Lung microvascular endothelial cell (primary cell): ENCODE measurements at regions not wholly inside any gene's neighbourhood (a gene's known extent, or its start where the extent isn't known, plus 50 kb on each side); places are given as distances from the start of the nearest gene placed in this dataset.

ENCODE experiments used
- DNase-seq, 2 donors: peaks; one replicate each; pipeline versions ENCODE4 v3.0.0 to v3.0.0-alpha.2; 2010; ENCODE audit warnings: low read depth in 2 of 2

DNA sequence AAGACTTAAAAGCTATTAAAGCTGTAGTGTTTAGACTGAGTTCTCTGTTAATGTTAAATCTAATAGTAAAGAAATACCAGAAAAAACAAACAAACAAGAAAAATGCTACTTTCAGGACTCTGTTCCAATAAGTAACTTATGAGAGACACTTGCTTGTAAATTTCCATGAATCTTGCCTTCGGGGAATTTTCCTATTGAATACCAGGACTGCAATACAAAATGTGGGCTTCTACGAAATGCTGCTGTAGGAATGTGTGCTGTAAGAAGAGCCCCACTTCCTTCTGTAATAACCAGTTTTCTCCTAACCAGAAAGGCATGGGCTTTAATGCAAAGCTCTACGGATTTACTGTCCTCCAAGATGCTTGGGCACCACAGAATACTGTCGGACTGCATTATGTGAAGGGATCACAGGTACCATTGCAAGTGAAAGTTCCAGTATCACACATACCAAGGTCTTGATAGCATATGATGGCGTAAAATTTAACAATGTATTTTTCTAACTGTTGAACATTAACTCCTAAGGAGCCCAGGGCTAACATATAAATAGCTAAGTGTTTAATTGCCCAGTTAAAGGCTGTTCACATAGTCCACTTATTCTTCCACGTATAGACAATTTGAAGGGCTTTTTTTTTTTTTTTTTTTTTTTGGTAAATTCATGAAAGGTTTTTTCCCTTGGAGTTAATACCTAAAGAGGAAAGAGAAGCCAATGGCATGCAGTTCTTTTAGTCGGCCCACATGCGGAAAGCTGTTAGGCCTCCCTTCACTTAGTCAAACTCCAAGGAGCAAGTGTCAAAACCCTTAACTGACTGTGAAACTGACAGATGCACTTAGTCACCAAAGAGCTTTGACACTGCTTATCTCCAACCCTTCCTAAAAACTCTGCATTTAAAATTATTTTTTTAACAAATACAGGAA is 564.0 kb upstream of the POU3F3 start:
- no peak for DNase-seq

DNA sequence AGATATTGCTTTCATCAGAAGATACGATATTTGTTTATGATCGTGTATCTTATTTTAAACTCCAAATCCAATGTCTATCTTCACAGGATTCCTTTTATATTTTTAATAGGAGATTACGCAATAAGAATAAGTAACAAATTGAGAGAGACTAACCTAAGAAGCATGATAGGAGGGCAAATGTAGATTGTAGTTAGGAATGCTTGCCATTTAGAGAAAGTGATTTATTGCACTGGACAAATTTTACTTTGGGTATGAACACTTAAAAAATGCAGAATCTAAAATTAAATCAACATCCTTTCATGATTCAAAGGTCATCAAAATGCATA is 563.4 kb upstream of the POU3F3 start:
- DNase-seq, result no peak

DNA sequence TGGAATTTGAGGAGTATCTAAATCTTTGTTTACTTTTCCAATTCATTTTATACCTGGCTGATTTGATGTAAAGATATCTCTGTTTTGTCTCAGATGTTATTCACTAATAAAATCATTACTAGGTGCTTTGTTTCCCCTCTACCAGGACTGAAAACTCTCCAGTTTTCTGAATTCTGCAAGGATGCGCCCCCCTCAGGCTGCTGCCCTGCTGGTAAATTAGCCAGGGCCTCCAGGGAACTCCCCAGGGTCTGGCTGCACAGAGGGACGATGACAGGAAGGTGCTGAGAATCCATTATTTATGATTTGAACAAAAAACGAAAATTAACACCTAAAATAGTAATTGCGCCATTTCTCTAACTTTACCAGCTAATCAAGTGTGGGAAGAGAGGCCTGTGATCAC is 541.2 kb upstream of the POU3F3 start:
- no peak for DNase-seq

DNA sequence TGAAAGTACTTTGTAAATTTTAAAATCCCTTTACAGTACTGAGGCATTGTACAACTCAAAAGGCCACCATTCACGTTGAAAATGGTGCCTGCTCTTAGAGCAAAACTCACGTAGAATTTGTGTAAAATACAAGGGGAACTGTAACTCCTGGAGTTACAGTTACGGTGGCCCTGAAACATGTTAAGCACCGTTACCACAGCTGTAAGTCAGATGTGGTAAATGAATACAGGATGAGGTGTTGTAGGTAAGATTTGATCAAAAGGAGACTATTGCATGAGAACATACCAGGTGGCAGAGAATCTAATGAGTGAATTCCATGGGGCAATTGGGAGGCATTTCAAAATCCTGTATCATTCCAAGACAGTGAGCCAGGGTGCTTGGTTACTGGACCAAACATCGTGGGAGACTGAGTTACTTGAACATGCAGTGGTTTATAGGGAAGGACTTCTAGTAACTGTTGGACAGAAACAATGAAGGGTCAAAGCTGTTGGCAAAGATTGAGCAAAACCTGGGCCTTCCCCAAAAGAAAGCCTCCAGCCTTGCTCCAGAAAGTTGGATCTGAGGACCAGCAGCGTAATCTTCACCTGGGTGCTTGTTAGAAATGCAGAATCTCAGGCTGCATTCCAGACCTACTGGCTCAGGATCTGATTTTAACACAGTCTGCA is 535.8 kb upstream of the POU3F3 start:
- no peak for DNase-seq

DNA sequence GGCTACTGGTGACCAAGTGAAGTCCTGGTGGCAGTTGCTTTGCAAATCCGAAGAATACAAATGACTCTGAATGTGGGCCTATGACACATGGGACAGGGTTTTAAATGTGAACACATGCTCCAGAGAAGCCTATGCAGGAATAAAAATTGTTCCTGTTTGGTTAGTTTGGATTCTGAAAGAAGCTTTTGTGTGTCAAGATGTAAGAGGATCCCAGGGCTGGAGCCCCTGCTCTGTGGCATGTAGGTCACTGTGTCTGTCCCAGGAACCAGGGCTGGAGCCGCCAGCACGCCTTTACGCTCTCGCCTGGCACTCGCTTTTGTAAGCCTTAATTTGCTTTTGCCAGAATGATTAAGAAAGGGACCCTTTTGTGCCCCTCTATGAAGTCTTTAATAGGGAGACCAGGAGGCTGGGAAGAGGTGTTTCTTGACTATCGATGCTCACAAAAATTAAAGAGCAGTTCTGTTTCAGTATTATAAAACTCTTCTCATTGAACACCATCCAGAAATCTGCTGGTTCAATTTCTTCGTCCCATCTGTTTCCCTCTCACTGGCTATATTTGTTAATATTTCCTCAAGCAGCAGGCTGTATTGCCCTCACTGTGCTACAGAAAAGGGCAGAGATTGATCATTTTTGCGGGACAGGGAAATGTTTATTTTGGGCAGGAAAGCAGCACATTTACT is 532.7 kb upstream of the POU3F3 start:
- no peak for DNase-seq

GRCh38 chr2:104321796-104322349 is 532.0 kb upstream of the POU3F3 start:
- no peak for DNase-seq

- DNase-seq, result no peak
Measured at GRCh38 chr2:104332731-104333130, 521.2 kb upstream of the POU3F3 start.

GRCh38 chr2:104337869-104338268 is 516.0 kb upstream of the POU3F3 start:
- DNase-seq, result no peak

DNA sequence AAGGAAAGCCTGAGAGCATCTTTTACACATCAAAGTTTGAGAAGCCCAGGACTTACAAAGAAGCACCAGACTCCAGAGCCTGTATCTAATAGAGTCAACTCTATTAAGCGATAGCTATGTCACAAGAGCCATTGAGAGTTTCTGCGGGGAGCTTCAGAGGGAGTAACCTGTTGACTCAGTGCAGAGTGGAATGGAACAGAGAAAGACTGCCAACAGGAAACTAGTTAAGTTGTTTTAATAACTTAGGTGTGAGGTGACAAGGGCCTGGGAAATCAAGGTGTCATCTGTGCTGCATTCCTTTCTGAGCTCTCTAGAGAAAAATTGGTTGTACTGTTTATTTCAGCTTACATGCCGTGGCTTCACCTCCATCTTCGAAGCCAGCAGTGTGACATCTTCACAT is 513.8 kb upstream of the POU3F3 start:
- no peak for DNase-seq

GRCh38 chr2:104340879-104341828 is 512.8 kb upstream of the POU3F3 start:
- DNase-seq, result no peak

DNA sequence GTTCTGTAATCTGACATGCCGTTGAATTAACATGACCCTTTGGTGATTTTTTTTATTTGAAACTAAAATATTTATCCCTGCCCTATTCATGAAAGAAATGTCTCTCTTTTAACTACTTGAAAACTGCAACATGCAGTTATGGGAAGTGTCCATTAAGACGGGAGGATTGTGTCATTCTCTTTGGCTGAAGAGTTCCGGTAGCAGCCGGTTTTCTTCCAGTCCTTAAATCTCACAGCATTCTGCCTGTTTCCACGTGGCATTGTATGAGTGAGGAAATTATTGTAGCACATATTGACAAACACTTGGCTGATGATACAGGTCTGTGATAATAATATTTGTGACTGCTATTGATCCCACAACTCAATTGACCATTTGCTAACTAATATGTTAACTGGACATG is 509.6 kb upstream of the POU3F3 start:
- no peak for DNase-seq

GRCh38 chr2:104344985-104345384 is 508.9 kb upstream of the POU3F3 start:
- no peak for DNase-seq

GRCh38 chr2:104358122-104358521 is 495.8 kb upstream of the POU3F3 start:
- DNase-seq, result no peak

- DNase-seq, result no peak
Measured at GRCh38 chr2:104361414-104361813, 492.5 kb upstream of the POU3F3 start.

- no peak for DNase-seq
Measured at GRCh38 chr2:104368089-104368488, 485.8 kb upstream of the POU3F3 start.

DNA sequence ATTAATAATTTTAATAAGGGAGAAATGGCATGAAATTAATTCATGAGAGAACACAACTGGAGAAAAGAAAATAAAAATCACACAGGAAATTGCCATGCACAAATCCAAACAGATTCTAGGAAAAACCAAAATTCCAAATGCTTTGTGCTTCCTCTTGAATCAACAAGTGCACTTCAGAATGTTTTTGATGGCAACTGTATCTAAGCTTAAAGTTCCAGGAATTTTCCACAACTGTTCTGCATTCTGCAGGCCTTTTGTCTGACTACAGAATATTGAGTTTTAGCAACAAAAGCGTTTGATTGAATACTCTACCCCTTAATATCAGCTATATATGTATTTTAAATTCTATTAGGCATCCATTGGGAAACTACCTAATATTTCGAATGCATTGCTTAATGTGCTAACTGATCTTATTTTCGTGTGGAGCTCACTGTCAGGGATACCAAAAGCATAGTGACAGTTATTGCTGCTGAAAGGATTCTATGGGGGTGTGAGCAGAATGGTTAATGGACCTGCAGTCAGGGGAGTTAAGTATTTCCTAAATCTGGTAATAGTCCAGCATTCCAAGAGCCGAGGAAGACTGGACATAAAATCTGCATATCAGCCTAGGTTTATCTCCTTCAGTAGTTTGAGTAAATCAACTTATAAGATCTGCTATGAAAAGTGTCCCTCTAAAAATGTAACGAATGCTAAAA is 482.7 kb upstream of the POU3F3 start:
- no peak for DNase-seq

DNA sequence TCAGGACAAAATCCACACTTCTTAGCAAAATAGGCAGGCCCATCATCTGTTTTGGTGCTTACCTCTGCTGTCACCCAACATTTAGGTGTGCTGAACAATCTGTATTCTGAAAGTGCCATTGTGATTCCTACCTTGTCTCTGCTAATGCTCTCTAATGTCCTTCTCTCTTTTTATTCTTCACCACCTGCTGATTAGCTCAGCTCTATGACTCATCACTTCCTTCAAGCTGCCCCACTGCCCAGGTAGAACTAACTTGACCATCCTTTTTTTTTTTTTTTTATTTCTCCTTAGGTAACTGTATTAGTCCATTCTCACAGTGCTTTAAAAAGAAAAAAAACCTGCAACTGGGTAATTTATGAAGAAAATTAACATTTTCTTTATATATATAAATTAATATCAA is 478.7 kb upstream of the POU3F3 start:
- no peak for DNase-seq

DNA sequence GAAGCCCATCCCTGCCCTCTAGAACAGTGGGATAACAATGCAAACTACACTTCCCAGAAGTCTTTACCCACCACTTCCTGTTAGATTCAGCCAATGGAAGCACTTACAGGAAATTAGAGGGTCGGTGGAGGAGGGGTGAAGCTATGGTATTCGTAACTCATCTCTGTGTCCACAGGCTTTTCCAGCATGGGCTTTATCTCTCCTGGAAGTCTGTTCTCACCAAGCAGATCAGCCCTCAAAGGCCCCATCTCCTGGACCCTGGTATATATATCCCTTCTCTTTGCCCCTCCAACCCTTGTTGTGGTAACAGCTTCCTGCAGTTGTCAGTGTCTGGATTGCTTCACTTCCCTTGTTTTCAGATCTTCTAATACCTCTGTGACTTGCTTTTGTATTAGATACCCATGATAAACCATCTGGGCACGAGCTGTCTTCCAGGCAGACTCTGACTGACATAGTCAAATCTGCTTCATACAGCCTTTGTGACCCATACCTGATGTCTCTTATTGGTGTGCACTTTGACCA is 475.0 kb upstream of the POU3F3 start:
- no peak for DNase-seq

DNA sequence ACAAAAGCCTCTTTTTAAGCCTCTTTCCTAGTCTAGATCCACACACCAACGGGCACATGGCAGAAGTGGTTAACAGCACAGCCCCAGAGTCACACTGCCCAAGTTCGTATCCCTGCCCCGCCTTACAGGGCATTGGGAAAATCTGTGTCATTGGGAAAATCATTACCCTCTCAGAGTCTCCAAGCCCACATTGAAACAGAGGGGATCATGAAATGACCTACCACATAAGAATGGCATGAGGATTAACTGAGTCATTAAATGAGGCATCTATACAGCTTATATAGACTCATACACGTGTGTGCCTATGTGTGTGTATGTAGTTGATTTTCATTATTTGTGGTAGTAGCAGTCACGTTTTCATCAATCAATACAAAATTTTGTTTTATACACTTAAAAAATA is 469.0 kb upstream of the POU3F3 start:
- no peak for DNase-seq

DNA sequence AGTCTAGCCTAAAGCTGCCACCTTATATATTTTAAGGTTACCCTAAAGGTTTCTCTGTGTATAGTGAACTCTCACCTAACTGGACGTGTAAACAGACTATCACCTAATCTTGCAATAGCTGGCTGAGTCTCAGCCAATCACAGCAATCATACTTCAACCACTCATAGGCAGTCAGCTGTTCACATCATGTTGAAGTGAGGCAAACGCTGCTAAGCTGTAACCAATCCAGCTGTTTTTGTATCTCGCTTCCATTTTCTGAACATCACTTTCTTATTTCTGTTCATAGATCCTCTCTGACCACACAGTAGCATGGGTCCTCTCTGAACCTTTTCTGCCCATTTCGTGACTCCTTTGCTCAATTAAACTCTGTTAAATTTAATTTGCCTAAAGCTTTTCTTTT is 468.2 kb upstream of the POU3F3 start:
- DNase-seq, result no peak
